ENCODE measurements at regions not wholly inside any gene's neighbourhood (a gene's known extent, or its start where the extent isn't known, plus 50 kb on each side); places are given as distances from the start of the nearest gene placed in this dataset.

DNA sequence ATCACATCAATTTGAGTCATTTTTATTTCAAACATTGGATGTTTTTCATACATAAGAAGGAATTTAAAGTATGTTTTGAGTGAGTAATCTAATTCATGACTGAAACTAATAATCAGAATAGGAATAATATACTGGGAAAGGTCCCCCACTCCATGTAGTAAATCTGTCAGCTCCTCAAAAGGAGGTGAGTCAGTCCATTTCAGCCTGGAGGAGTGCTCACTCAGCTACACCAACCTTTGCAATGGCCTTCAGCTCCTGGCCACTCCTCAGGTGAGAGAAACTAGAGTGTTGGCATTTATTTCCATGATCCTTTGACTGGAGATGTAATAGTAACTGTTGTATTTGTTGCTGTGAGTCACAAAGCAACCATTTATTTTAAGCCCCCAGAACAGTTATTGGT lies 744.9 kb upstream of the ARRDC4 start:
- no peak for DNase-seq (ENCODE audit: extremely low read depth, low read depth)
- no peak overlapping the region for H3K4me3 ChIP-seq (replicated peaks; ENCODE audit: low read depth, low read length)
- TF ChIP-seq, protein P1, sequence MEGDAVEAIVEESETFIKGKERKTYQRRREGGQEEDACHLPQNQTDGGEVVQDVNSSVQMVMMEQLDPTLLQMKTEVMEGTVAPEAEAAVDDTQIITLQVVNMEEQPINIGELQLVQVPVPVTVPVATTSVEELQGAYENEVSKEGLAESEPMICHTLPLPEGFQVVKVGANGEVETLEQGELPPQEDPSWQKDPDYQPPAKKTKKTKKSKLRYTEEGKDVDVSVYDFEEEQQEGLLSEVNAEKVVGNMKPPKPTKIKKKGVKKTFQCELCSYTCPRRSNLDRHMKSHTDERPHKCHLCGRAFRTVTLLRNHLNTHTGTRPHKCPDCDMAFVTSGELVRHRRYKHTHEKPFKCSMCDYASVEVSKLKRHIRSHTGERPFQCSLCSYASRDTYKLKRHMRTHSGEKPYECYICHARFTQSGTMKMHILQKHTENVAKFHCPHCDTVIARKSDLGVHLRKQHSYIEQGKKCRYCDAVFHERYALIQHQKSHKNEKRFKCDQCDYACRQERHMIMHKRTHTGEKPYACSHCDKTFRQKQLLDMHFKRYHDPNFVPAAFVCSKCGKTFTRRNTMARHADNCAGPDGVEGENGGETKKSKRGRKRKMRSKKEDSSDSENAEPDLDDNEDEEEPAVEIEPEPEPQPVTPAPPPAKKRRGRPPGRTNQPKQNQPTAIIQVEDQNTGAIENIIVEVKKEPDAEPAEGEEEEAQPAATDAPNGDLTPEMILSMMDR (IDR thresholded peaks at IDR 0.05; ENCODE audit: low read depth, low read length, missing control alignments): no peak

DNA sequence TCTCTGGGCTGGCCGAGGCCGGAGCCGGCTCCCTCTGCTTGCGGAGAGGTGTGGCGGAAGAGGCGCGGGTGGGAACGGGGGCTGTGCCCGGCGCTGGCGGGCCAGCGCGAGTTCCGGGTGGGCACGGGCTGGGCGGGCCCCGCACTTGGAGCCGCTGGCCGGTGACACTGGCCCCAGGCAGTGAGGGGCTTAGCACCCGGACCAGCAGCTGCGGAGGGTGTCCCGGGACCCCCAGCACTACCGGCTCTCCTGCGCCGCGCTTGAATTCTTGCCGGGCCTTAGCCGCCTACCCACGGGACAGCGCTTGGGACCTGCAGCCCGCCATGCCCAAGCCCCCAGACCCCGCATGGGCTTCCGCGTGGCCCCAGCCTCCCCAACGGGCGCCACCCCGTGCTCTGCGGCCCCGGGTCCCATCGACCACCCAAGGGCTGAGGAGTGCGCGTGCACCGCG lies 736.3 kb upstream of the ARRDC4 start:
- DNase-seq (ENCODE audit: extremely low read depth, low read depth): no peak
- no peak overlapping the region for H3K4me3 ChIP-seq (replicated peaks; ENCODE audit: low read depth, low read length)
- TF ChIP-seq, protein P1 (IDR thresholded peaks at IDR 0.05; ENCODE audit: low read depth, low read length, missing control alignments): no peak

DNA sequence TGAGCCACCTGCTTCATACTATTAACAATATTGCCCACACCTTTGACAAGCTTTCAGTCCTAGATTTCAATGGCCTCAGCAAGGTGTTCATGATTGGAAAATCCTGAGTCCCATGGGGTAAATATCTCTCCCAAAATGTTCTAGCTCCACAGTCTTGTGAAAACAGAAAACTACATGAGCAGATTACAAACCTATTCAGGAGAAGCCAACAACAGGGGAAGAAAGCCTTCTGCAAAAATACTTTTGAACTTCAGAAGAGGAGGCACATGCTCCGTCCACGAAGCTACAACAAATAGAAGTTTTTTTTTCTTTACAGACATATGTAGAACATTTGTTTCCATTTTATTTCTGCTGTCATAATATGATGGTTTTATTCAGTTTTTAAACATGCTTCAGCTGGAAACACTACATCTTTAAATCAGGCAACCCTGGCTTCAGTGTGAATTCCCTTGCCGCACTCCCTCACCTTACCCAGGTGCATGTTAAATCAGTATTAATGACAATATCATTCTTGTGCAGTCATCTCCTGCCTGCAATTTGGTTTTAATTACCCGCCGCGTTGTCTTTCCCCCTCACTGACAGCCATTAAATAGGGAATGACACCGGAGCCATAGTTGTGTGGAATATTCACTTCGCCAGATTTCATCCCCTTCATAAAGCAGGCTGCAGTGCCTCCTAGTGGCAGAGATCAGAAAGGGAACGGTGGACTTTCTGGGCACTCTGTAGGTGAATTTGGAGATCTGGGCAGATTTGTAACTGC lies 725.5 kb upstream of the ARRDC4 start:
- no peak for DNase-seq (ENCODE audit: extremely low read depth, low read depth)
- no peak overlapping the region for H3K4me3 ChIP-seq (replicated peaks; ENCODE audit: low read depth, low read length)
- TF ChIP-seq, protein P1 (IDR thresholded peaks at IDR 0.05; ENCODE audit: low read depth, low read length, missing control alignments): peak; percentile 77

DNA sequence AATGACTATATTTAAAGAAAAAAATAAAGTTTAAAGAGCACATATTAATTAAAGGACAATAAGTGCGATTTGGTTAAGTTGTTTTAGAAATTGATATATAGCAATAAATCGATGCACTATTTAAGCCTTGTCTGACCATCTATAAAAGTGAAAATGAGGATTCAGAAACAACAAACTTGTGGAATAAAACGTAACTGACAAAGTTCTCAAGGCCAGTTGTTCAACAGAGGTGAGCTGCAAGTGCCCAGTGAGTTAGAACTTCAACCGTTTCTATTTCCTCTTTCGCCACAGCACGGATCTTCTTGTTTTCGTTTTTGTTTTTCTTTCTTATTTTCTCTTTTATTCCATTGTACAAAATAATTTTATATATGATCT lies 724.9 kb upstream of the ARRDC4 start:
- TF ChIP-seq, protein P1 (IDR thresholded peaks at IDR 0.05; ENCODE audit: low read depth, low read length, missing control alignments): no peak
- no peak overlapping the region for H3K4me3 ChIP-seq (replicated peaks; ENCODE audit: low read depth, low read length)
- no peak for DNase-seq (ENCODE audit: extremely low read depth, low read depth)

DNA sequence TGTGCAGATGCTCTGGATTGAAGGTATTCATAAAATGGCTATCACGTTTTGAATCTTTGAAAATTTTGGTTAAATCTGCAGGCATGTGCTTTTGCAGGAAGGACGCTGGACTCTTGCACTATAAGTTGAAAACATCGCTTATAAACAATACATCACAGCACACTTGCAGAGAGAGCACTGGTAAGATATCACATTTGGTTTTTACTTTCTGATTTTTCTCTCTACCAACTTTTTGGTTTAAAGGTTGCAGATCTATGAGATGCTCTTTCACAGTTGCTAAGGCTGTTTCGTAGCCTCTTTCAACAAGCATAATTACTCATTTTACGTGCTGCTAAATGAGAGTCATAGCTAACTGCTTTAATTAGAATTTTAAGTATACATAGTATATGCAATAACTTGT lies 724.4 kb upstream of the ARRDC4 start:
- H3K4me3 ChIP-seq (replicated peaks; ENCODE audit: low read depth, low read length): no peak overlapping the region
- TF ChIP-seq, protein P1 (IDR thresholded peaks at IDR 0.05; ENCODE audit: low read depth, low read length, missing control alignments): no peak
- DNase-seq (ENCODE audit: extremely low read depth, low read depth): no peak

DNA sequence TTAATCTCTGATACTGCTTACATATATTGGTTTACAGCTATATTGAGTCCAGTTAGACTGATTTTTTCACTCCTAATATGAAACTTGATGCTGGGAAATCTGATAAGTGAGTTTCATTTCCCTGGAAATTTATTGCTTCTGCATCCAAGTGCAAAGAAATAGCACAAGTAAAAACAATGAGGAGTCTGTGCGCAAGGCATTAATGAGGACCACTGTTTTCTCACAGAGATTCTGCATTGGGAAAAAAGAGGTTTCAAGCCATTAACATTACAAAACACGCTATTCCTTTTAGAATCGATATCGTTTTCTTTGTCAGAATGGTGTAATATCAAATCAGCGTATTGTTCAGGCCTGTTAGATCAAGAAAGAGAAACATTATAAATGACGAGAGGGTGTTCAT lies 723.3 kb upstream of the ARRDC4 start:
- TF ChIP-seq, protein P1 (IDR thresholded peaks at IDR 0.05; ENCODE audit: low read depth, low read length, missing control alignments): no peak
- H3K4me3 ChIP-seq (replicated peaks; ENCODE audit: low read depth, low read length): no peak overlapping the region
- no peak for DNase-seq (ENCODE audit: extremely low read depth, low read depth)

DNA sequence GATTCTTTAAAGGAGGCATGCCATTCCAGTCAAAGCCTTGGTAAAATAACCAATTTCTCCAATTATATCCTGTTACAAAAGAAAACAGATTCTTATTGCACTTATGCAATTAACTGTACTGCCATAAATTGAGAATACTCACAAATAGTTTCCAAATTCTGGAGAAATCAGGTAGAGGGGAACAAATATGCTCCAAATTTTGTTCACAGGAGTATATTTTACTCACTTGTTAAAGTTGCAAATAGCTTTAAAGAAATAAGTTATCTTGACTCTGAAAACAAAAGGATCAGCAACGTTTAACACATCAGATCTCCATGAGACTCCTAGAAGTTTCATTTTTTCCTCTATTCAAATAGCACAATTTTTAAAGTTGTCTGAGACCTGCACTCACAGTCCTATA lies 712.1 kb upstream of the ARRDC4 start:
- no peak for DNase-seq (ENCODE audit: extremely low read depth, low read depth)
- H3K4me3 ChIP-seq (replicated peaks; ENCODE audit: low read depth, low read length): no peak overlapping the region
- TF ChIP-seq, protein P1 (IDR thresholded peaks at IDR 0.05; ENCODE audit: low read depth, low read length, missing control alignments): no peak

All from HFF-Myc (cell line).